Hypothalamus (tissue), 51 donors: ENCODE measurements at regions not wholly inside any gene's neighbourhood (a gene's known extent, or its start where the extent isn't known, plus 50 kb on each side); places are given as distances from the start of the nearest gene placed in this dataset.

Source experiments
- DNase-seq, 51 donors: peaks; one replicate each; lab custom pipeline; 2025; lab: John Stamatoyannopoulos, UW

GRCh38 chr12:113659416-113659815 is 187.7 kb upstream of the LHX5 start:
- no peak for DNase-seq

GRCh38 chr12:113659015-113659414 is 187.3 kb upstream of the LHX5 start:
- no peak for DNase-seq

GRCh38 chr12:113658006-113658655 is 186.5 kb upstream of the LHX5 start:
- no peak for DNase-seq

GRCh38 chr12:113655919-113656318 is 184.2 kb upstream of the LHX5 start:
- DNase-seq: no peak

GRCh38 chr12:113655479-113655878 is 183.8 kb upstream of the LHX5 start:
- no peak for DNase-seq

GRCh38 chr12:113651662-113652061 is 180.0 kb upstream of the LHX5 start:
- DNase-seq: no peak

- DNase-seq: no peak
Observed at GRCh38 chr12:113650476-113650875, 178.8 kb upstream of the LHX5 start.

- DNase-seq: no peak
Observed at GRCh38 chr12:113649256-113649830, 177.7 kb upstream of the LHX5 start.

GRCh38 chr12:113647048-113647447 is 175.4 kb upstream of the LHX5 start:
- DNase-seq: peak in 15 of 51 donors; percentile 1 to 21 (median 8)

GRCh38 chr12:113645603-113646002 is 173.9 kb upstream of the LHX5 start:
- no peak for DNase-seq

GRCh38 chr12:113645183-113645582 is 173.5 kb upstream of the LHX5 start:
- no peak for DNase-seq

- DNase-seq: no peak
Observed at GRCh38 chr12:113643177-113643974, 171.7 kb upstream of the LHX5 start.

GRCh38 chr12:113642672-113643071 is 171.0 kb upstream of the LHX5 start:
- no peak for DNase-seq

GRCh38 chr12:113642216-113642615 is 170.5 kb upstream of the LHX5 start:
- no peak for DNase-seq

GRCh38 chr12:113641426-113642030 is 169.9 kb upstream of the LHX5 start:
- no peak for DNase-seq

- no peak for DNase-seq
Observed at GRCh38 chr12:113640837-113641236, 169.2 kb upstream of the LHX5 start.

- no peak for DNase-seq
Observed at GRCh38 chr12:113639474-113639873, 167.8 kb upstream of the LHX5 start.

GRCh38 chr12:113638460-113638775 is 166.7 kb upstream of the LHX5 start:
- DNase-seq: no peak

GRCh38 chr12:113634982-113635381 is 163.3 kb upstream of the LHX5 start:
- no peak for DNase-seq

- DNase-seq: no peak
Observed at GRCh38 chr12:113634474-113634873, 162.8 kb upstream of the LHX5 start.

- DNase-seq: no peak
Observed at GRCh38 chr12:113633678-113634332, 162.1 kb upstream of the LHX5 start.
